HG02763 (cell line): ENCODE measurements at regions not wholly inside any gene's neighbourhood (a gene's known extent, or its start where the extent isn't known, plus 50 kb on each side); places are given as distances from the start of the nearest gene placed in this dataset.
"Not testable (repeated sequence)": the region's sequence is repeated elsewhere in the genome, so short reads cannot be mapped to it uniquely, and the experiment has no call there.

Experiments used
- ATAC-seq: cut with Tn5 transposase; IDR thresholded peaks from one replicate; pipeline ENCODE4 v1.9.1; 2021; ENCODE audit warnings: mild to moderate bottlenecking, moderate library complexity; ENCODE audit not compliant: unreplicated experiment

DNA sequence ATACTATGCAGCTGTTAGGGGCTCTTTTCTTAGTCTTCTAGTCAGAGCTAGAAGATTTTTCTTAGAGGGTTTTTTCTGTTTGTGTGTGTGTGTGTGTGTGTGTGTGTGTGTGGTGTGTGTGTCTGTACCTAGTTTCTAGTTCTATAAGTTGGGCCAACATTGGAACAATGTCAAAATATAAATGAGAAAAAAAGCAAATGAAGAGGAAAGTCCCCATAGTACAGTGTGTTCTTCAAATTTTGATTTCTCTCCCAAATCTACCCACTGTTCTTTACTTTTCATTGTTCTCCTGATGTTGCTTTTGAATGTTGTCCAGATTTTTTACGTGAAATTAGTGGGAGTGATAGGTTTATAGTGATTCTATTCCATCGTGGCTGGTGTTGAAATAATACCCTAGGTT lies 2153.4 kb upstream of the RAG2 start:
- ATAC-seq = no peak

DNA sequence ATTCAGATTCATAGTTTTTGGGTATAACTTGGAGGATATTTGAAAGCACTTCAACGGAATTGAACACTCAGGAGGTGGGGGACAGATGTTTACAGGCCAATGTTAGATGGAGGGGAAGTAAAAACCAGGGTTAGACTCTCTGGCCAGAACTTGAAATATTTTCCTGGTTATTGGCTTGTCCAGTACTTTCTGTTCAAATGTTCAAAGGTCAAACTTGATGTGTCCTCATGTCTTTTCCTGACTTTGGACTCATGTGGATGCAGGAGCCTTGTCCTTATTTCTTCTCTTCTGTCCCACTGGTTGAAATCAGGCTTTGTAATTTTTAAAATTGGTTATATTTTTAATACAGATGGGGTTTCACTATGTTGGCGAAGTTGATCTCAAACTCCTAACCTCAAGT lies 2148.5 kb upstream of the RAG2 start:
- ATAC-seq = not testable (repeated sequence)

DNA sequence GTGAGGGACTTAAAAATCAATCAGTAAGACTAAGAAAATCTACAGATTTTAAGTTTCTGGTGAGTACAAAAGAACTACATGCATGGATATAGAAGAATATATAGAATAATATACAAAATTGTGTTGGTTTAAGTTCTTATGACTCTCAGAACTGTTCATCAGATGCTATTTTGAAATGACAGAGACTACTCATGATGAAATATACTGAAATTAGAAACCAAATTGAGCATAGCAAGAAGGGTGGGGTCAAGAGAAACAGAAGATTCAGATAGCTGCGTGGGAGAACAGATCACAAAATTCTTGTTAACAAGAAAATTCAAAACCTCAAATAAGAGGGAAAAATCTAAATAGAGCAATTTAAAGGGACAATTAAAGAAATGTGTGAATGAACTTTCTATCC lies 2125.3 kb upstream of the RAG2 start:
- ATAC-seq = no peak

- no peak for ATAC-seq
These were observed 2123.7 kb upstream of the RAG2 start for GRCh38 chr11:38721586-38722315.

DNA sequence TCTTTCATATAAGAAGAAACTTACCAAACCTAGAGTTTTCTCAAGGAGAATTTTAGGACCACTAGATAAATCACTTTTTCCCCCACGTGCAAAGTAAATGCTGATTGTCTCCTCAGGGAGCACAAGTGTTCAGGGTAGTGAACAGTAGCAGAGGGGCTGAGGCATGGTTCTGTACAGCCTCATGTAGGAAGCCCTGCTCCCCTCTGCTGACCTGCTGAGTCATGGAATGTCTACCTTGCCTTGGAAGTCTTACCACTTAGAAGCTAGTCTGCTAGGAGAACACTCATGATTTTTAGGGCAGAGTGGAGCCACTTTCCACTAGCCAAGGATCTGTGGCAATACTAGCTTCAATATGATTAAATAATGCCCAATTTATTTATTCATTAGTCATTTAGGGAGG lies 2120.6 kb upstream of the RAG2 start:
- ATAC-seq = no peak

- no peak for ATAC-seq
These were observed 2120.0 kb upstream of the RAG2 start for GRCh38 chr11:38718049-38718448.

DNA sequence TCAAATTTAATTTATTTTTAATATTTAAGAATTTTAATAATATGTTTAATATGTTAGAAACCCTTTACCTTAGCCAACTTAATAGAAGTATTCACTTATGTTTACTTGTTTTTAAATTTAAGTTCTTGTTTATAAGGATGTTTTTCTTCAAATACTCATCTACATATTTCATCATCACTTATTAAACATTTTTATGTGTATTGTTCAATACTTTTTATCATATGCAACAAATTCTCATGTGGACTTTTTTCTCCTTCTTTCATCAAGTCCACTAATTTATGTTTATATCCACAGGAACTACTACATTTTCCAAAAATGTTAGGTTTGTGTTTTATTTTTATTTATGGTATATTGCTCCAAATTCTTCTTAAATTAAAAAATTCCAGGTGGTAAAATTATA lies 2113.1 kb upstream of the RAG2 start:
- no peak for ATAC-seq

DNA sequence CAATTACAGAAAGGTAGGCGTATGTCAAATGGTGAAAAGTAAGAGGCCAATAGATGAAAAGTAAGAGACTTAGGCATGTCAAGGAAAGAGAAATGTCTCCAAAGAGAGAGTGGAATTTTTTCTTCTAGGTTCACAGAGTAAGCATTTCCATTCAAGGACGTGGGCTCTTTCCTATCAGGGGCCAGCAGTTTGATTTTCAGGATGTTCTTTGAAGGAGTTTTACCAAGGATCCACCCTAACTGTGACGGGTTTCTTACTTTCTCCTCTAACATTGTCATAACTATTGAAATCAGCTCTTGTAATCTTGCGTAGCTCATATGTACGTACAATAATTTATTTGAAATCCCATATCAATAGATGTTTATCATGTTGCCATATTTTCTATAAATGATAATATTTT lies 2112.2 kb upstream of the RAG2 start:
- no peak for ATAC-seq

DNA sequence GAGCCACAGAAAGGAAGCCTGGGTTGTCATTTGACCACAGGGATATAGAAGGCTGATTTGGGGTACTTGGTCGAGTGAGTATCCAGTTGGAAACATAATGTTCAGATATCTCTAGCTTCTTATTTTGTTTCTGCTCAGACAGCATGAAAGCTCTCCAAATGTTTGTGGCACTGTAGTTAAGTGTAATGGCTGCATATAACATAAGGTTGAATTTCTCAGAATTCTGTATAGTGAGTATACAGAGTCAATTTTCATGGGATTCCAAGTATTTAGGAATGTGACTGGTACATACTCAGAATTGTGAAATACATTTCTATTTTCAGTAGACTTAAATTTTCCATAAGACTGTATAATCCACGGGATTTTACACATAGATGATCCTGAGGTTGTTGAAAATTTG lies 2102.1 kb upstream of the RAG2 start:
- no peak for ATAC-seq

DNA sequence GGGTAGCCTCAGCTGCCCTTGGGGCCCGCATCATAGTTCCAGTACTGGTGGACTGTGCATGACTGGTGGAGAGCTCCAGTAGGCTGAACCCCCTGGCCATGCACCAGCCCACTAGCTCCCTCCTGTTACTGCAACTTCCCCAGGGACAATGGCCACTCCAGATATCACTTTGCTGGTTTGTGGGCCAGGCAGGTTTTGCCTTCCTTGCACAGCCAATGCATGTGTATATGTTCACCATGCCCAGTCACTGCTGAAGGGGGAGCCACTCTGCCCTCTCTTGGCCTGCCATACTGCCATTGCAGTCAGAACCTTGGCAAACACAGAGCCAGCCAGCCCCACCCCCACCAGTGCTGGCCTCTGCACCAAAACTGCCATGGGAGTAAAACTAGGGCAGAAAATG lies 2095.3 kb upstream of the RAG2 start:
- no peak for ATAC-seq

DNA sequence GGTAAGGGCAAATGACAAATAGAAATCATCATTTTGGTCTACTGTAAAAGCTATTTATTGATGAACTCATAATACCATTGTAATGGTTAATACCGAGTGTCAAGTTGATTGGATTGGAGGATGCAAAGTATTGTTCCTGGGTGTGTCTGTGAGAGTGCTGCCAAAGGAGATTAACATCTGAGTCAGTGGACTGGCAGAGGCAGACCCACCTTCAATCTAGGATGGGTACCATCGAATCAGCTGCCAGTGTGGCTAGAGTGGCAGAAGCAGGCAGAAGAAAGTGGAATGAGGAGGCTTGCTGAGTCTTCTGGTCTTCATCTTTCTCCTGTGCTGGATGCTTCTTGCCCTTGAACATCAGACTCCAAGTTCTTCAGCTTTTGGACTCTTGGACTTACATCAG lies 2092.2 kb upstream of the RAG2 start:
- ATAC-seq = not testable (repeated sequence)

DNA sequence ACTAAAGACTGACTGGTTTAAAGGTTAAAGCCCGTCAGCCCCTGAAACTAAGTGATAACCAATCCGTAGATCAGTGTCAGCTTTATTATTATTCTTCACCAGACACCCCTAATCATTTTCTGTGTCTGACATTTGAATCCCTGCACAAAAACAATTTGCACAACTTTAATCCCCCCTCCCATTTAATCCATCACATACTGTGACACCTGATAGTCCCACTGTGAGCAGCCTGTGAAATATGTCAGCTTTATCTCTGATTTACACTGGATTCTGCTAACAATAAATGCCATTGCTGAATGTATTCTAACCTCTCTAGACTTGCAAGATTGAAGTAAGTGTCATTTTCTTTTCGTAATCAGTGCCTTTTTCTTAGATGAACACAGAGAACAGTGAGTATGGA lies 2089.0 kb upstream of the RAG2 start:
- no peak for ATAC-seq

DNA sequence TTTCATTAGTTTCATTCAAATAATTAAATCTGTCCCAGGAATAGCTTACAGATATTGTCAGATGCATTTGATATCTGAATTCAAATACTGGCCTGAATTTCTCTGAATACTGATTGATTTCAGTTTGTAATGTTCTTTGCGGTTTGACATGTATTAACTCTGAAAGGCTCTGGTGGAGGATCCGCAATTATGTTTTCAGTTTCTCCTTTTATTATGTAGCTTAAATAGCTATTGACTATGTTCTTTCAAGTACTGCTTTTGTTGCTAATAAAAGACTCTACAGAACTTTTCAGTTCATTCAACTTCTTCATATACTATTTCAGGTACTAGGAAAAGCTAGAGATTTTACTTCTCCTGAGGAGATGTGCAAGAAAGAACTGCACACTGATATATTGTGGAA lies 2085.4 kb upstream of the RAG2 start:
- no peak for ATAC-seq

DNA sequence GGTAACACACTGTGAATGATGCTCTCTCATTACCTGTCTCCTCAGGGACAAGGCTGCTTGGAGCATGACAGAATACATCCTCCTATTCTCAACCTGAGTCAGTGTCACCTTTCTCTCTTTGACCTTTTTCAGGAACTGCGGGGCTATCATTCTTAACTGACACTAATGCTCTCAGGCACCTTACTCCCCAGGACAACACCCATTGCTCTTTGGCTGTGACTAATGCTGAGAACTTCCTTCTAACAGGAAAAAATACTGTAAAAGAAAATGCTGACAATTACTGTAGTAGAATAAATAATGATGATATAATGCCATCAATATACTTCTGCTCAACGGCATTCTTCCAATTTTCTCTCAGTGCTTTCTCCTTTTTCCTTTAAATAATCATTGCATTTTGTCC lies 2082.7 kb upstream of the RAG2 start:
- no peak for ATAC-seq

DNA sequence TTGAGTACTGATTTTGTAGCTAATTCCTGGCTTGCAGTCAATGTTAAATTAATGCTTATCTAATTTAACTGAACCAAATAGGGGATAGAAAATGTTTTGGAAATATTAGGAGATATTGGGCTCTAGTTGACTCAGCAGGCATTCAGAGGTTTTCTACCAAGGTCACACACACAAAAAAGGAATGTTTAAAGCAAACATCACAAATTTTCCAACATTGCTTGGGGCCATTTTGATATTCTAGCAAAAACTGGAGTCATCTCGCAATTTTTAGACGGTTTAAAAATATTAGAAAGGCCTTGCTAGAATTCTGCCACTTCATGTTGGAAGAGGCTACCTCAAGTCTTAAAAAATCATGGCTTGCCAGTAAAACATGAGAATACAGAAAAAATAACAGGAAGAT lies 2082.1 kb upstream of the RAG2 start:
- no peak for ATAC-seq

DNA sequence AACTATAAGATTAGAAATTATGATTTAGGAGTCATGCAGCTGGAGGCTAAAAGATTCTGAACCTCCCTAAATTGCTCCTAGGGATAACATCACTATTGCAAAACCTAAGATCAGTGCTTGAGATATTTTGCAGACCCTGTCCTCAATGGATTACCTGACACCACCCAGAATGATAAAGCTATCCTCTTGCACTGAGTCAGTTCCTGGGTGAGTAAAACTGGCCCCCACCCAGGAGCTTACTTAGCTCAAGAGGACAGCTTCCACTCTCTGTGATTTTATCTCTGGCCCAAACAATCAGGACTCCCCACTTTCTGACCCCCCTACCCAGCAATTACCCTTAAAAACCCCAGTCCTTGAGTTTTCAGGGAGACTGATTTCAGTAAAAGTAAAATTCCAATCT lies 2074.4 kb upstream of the RAG2 start:
- no peak for ATAC-seq

- ATAC-seq = no peak
These were observed 2069.3 kb upstream of the RAG2 start for GRCh38 chr11:38667359-38667758.

GRCh38 chr11:38648604-38649003 lies 2050.6 kb upstream of the RAG2 start:
- no peak for ATAC-seq

DNA sequence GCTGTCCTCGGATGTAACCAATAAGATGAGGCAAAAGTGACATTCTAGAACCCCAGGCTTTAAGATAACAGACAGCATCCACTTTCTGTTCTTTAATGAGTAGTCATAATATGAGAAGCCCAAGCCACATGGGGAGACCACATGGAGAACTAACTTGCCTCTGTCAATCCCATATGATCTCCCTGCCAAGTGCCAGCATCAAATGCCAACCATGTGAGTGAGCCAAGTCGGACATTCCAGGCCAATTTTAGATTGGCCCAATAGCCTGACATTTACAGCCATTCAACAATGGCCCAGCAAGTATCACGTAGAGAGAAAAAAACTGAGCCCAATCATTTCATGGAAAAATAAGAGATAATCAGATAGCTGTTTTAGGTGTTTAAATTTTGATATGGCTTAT lies 2048.3 kb upstream of the RAG2 start:
- no peak for ATAC-seq

DNA sequence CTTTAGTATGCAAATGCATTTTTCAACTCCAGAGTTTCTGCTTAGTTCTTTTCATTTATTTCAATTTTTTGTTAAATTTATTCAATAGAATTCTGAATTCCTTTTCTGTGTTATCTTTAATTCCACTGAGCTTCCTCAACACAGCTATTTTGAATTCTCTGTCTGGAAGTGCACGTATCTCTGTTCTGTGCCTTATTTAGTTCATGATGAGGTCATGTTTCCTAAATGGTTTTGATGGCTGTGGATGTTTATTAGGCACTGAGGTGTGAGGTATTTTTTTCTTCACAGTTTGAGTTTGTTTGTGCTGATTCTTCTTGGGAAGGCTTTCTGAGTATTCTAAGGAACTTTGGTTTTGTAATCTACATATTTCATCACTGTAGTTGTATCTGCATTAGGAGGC lies 2042.8 kb upstream of the RAG2 start:
- no peak for ATAC-seq

GRCh38 chr11:38612701-38613100 lies 2014.7 kb upstream of the RAG2 start:
- no peak for ATAC-seq

- ATAC-seq = not testable (repeated sequence)
These were observed 2003.3 kb upstream of the RAG2 start for GRCh38 chr11:38601371-38601770.

GRCh38 chr11:38598418-38598817 lies 2000.4 kb upstream of the RAG2 start:
- no peak for ATAC-seq
